ENCODE measurements at regions not wholly inside any gene's neighbourhood (a gene's known extent, or its start where the extent isn't known, plus 50 kb on each side); places are given as distances from the start of the nearest gene placed in this dataset.
"Not testable (repeated sequence)": the region's sequence is repeated elsewhere in the genome, so short reads cannot be mapped to it uniquely, and the experiment has no call there.

DNA sequence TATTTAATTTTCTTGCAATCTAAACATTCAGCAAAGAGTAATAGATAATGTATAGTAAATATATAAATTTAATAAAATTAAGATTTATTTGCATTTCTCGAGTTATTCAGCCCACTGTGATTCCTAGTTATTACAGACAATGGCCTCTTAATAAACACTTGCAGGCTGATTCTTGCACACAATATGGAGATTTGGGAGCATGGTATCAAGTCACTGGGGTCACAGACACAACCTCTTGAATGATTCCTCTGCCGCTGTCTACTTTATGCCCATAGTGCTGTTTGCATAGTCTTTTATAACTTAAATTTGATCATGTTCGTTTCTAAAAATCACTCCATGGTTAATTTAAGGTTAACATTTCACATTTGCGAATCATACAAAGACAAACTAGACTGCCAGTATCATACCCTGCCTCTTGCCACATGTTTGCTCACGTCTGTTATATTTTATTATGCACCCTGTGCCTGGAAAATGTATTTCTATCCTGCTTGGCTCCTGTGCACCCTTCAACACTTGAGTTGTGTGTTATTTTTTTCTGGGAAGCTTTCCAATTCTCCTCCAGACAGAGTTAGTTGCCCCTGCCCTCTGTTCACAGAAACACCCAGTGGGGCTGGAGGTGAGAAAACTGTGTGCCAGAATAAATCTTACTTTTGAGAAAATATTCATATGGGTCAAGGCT lies 206.3 kb upstream of the ROBO1 start:
- no peak for DNase-seq (ENCODE audit: low read depth, low spot score)

DNA sequence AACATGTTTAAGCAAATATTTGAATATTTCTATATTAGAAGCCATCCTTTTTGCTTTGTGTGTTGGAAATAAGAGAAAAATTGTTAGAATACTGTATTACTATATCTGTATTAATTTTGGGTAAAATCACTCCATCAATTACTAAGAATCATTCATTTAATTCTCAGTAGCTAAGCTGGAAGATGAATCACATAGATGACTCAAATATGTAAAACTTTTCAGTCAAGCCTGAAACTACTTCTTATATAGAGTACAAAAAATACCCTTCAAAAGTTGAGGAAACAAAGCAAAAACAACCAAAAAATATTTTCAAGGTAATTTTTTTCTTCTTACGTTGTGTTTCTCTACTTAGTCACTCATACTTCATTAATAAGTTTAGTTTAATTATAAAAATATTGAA lies 205.7 kb upstream of the ROBO1 start:
- no peak for DNase-seq (ENCODE audit: low read depth, low spot score)

GRCh38 chr3:79968418-79968817 lies 200.6 kb upstream of the ROBO1 start:
- DNase-seq (ENCODE audit: low read depth, low spot score) = no peak

DNA sequence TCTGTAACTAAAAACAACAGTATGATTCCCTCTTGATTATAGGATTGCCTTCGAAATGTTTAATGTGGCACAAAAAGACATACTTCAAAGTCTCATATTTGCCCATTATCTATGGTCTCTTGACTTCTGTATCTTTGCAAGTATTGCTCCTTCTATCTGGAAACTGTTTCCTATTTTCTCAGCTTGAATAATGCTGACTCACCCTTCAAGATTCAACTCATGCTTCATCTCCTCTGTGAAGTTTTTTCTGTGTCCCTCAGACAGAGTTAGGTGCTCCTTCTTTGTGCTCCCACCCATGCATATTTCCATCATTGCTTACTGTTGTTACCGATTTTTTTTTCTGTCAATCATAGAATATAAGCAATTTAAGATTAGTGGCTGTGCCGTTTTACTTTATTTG lies 192.8 kb upstream of the ROBO1 start:
- DNase-seq (ENCODE audit: low read depth, low spot score) = no peak

DNA sequence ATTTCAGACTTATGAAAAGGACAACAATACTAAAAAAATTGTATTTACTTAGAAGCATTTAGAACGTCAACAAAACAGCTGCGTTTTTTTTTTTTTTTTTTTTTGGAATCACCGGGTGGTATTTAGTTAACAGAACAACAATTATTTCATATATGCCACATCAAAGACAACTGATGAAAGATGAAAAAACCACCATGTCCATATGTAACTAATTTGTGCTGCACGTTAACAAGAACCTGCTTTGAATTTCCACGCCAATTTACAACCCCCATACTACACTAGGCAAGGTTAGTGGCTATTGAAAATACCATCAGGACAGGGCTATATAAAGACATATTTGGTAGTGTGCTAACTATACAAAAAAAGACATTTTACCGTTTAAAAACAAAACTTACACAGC lies 189.3 kb upstream of the ROBO1 start:
- DNase-seq (ENCODE audit: low read depth, low spot score) = no peak

- DNase-seq (ENCODE audit: low read depth, low spot score) = no peak
Measured at GRCh38 chr3:79954756-79955155, 187.0 kb upstream of the ROBO1 start.

- no peak for DNase-seq (ENCODE audit: low read depth, low spot score)
Measured at GRCh38 chr3:79953591-79954101, 185.8 kb upstream of the ROBO1 start.

- not testable (repeated sequence) for DNase-seq (ENCODE audit: low read depth, low spot score)
Measured at GRCh38 chr3:79951426-79951825, 183.6 kb upstream of the ROBO1 start.

- DNase-seq (ENCODE audit: low read depth, low spot score) = no peak
Measured at GRCh38 chr3:79947957-79948356, 180.2 kb upstream of the ROBO1 start.

- DNase-seq (ENCODE audit: low read depth, low spot score) = no peak
Measured at GRCh38 chr3:79947469-79947868, 179.7 kb upstream of the ROBO1 start.

DNA sequence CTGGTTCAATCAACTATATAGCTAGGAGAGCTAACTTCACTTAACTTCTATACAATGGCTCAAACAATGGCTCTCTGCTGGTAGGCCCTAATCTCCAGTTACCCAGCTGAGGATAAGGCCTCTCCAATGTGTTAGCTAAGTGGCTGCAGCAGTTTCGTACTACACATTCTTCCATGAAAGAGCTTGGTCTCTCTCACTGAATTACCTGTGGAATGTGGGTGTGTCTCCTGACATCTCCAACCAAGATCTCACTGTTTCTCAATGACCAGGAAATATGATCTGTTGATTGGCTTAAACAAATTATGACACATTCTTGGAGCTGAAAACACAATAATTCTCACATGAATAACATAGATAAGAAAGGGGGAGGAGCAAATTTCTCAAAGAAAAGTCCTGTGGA lies 169.8 kb upstream of the ROBO1 start:
- no peak for DNase-seq (ENCODE audit: low read depth, low spot score)

DNA sequence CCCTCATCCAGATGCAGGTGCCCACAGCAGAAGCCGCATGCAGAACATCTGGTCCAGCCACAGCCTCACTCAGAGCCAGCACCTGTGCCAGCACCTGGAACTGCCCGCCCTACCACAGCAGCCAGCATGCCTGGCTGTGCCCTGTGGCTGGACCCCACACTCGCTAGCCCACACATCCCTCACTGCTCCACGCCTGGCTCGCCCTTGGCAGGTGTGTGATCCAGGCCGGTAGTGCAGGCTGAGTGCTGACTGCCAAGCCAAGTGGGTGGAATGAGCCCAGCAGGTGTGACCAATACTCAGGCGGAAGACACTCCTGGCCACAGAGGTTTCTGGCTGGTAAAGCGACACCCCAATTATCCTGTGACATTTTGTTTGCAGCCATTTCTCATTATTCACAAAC lies 162.4 kb upstream of the ROBO1 start:
- DNase-seq (ENCODE audit: low read depth, low spot score) = no peak

DNA sequence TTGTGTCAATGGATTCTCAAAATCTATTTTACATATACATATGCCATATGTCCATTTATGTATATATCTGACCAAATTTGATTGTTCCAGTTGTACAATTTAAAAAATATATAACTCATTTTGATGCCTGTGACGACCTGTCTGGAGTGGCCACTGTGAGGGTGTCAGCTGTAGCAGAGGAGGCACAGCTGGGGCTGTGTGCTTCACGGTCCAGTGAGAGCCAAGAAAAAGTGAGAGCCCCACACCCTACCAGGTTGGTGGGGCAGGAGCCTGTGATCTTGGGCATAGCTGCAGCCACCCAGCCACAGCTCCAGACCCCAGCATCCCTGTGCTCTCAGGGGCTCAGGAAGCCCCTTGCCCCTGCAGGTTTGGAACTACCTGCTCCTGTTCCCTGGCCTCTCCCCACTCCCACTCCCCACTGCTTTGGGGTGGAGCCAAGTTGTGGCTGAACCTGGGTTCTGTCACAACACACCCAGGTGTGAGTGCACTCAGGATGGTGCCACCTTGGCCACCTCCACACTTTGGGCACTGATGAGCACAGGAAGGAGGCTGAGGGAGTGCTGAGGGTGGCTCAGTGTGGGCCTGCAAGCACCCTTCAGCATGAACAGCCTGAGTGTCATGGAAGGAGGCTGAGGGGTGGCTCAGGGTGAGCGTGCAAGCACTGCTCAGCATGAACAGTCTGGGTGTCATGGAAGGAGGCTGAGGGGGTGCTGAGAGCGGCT lies 161.1 kb upstream of the ROBO1 start:
- no peak for DNase-seq (ENCODE audit: low read depth, low spot score)

GRCh38 chr3:79926522-79926921 lies 158.7 kb upstream of the ROBO1 start:
- no peak for DNase-seq (ENCODE audit: low read depth, low spot score)

GRCh38 chr3:79922633-79923032 lies 154.8 kb upstream of the ROBO1 start:
- DNase-seq (ENCODE audit: low read depth, low spot score) = no peak

DNA sequence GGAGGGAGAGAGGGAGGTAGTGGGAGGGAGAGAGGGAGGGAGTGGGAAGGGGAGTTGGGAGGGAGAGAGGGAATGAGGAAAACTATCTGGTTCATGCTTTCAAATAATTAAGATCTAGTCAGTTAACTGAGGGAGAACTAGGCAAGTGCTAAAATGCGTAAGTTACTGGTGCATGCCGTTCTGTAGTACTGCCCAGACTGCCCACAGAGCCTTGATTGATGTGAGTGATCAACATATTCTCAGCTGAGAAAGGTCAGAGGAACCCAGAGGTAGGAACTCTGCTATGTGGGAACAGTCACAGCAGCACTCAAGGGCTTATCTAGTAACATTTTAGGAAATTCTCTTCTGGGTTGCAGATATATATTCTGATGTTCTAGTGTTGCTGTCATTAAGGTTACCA lies 149.8 kb upstream of the ROBO1 start:
- DNase-seq (ENCODE audit: low read depth, low spot score) = no peak

GRCh38 chr3:79910337-79910736 lies 142.5 kb upstream of the ROBO1 start:
- no peak for DNase-seq (ENCODE audit: low read depth, low spot score)

- DNase-seq (ENCODE audit: low read depth, low spot score) = no peak
Measured at GRCh38 chr3:79906106-79906505, 138.3 kb upstream of the ROBO1 start.

DNA sequence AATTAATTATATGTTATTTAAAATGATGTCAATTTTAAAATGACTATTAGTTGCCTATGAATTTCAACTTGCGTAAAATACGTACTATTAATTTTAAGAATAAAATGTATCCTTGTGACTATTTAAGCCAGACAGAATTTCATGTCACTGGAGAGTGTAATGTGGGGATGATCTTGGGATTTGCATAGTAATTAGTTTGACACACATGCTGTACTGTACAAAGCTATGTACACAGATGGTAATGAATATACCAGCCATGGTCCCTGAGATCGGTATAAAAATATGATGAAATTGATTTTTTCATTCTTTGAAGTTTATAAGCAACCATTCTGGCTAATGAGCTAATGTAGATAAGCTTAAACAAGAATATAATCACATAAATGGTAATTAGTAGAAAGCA lies 134.4 kb upstream of the ROBO1 start:
- no peak for DNase-seq (ENCODE audit: low read depth, low spot score)

DNA sequence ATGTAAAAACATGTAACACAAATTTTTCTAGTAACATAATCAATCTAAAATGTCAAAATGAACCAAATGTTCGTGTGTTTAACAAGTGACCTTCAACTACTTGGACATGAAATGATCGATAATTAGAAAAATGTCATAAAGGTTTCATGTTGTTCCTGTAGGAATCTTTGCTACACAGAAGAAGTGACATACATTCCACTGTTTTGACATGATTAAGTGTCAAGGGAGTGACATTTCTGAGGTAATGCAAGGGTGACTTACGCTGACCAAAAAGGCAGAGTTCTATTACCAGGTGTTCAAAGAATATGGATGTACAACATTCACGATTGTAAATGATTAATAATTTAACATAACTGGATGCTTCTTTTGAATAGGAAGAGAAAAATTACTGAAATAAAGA lies 131.1 kb upstream of the ROBO1 start:
- no peak for DNase-seq (ENCODE audit: low read depth, low spot score)

DNA sequence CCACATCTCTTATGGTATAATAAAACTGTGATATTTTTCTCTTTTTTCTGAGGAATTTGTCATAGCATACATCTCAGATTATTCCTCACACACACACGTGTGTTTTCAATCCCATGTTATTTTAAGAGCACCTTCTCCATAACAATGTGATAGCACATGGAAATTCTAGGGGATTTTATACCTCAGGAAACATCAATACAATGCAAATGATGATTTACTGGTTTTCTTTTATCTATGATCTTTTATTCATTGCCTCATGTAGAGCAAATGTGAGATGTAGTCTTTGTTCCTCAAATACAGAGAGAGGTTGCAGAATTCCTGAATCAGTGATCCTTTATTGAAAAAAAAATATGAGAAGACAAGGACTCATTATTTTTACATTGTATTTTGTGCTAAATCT lies 128.3 kb upstream of the ROBO1 start:
- DNase-seq (ENCODE audit: low read depth, low spot score) = no peak

GRCh38 chr3:79887213-79887612 lies 119.4 kb upstream of the ROBO1 start:
- DNase-seq (ENCODE audit: low read depth, low spot score) = no peak

GRCh38 chr3:79886204-79886603 lies 118.4 kb upstream of the ROBO1 start:
- DNase-seq (ENCODE audit: low read depth, low spot score) = no peak
